ENCODE measurements at regions not wholly inside any gene's neighbourhood (a gene's known extent, or its start where the extent isn't known, plus 50 kb on each side); places are given as distances from the start of the nearest gene placed in this dataset.

GRCh38 chr2:52852006-52852405 lies 915.6 kb upstream of the CHAC2 start:
- TF ChIP-seq EZH2 (IDR thresholded peaks at IDR 0.05; ENCODE audit: insufficient read depth, poor library complexity, severe bottlenecking): no peak
- TF ChIP-seq EZH2phosphoT487 (IDR thresholded peaks at IDR 0.05; ENCODE audit: insufficient read depth, low read depth): no peak

Measured in GM23248 (cell line).